OCI-LY1 (cell line): ENCODE measurements at regions not wholly inside any gene's neighbourhood (a gene's known extent, or its start where the extent isn't known, plus 50 kb on each side); places are given as distances from the start of the nearest gene placed in this dataset.

Experiments
- EZH2 ChIP-seq: fragments of 200-600 bp; sonication (generic), shearing (Covaris generic); IDR thresholded peaks from 2 replicates; pipeline ENCODE4 v1.8.0; 2017; ENCODE audit warnings: borderline replicate concordance, mixed run types, mild to moderate bottlenecking, antibody characterized with exemption, low read length, moderate library complexity, mixed read lengths
- TF ChIP-seq, protein P1 (sequence below): fragments of 200-600 bp; sonication (generic), shearing (Covaris generic); IDR thresholded peaks from 2 replicates; pipeline ENCODE4 v1.5.1; 2017; ENCODE audit warnings: mild to moderate bottlenecking, antibody characterized with exemption, low read length, moderate library complexity, mixed read lengths

GRCh38 chr6:93139408-93140081 is 279.8 kb downstream of the EPHA7 start:
- TF ChIP-seq, protein P1, sequence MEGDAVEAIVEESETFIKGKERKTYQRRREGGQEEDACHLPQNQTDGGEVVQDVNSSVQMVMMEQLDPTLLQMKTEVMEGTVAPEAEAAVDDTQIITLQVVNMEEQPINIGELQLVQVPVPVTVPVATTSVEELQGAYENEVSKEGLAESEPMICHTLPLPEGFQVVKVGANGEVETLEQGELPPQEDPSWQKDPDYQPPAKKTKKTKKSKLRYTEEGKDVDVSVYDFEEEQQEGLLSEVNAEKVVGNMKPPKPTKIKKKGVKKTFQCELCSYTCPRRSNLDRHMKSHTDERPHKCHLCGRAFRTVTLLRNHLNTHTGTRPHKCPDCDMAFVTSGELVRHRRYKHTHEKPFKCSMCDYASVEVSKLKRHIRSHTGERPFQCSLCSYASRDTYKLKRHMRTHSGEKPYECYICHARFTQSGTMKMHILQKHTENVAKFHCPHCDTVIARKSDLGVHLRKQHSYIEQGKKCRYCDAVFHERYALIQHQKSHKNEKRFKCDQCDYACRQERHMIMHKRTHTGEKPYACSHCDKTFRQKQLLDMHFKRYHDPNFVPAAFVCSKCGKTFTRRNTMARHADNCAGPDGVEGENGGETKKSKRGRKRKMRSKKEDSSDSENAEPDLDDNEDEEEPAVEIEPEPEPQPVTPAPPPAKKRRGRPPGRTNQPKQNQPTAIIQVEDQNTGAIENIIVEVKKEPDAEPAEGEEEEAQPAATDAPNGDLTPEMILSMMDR = no peak
- TF ChIP-seq EZH2 = no peak
